ENCODE measurements at regions not wholly inside any gene's neighbourhood (a gene's known extent, or its start where the extent isn't known, plus 50 kb on each side); places are given as distances from the start of the nearest gene placed in this dataset.
A peak's percentile ranks its signal among the peaks of the same experiment; 100 is the strongest.
"Not testable (repeated sequence)": the region's sequence is repeated elsewhere in the genome, so short reads cannot be mapped to it uniquely, and the experiment has no call there.

- H3K4me1 ChIP-seq (ENCODE audit: insufficient read depth) = no peaks in the 10 kb centered on the region; the same call in 1 of the 2 replicates
- H3K27ac Mint-ChIP-seq = no peak overlapping the region
- ATAC-seq (peak; percentile 74), DNase-seq (ENCODE audit: low spot score) (peak; percentile 48)
- H3K36me3 Mint-ChIP-seq (ENCODE audit: low read depth) = no peaks in the 10 kb centered on the region; the same call in 2 of the 3 replicates
- H3K4me3 Mint-ChIP-seq = no peak overlapping the region
- H3K4me2 ChIP-seq = no peak overlapping the region
- no peaks in the 10 kb centered on the region for H3K36me3 ChIP-seq (ENCODE audit: insufficient read depth)
- H3K9me2 ChIP-seq (ENCODE audit: insufficient read depth) = no peaks in the 10 kb centered on the region
- no peaks in the 10 kb centered on the region for H3F3A ChIP-seq (replicated peaks; ENCODE audit: low read depth)
- no peaks in the 10 kb centered on the region for H4K20me1 ChIP-seq (replicated peaks; ENCODE audit: insufficient read depth)
- no peaks in the 10 kb centered on the region for H3K27me3 ChIP-seq (ENCODE audit: insufficient read depth)
- TF ChIP-seq ZNF462 (CRISPR knock-in tag; IDR thresholded peaks at IDR 0.05) = no peak
- no peak for TF ChIP-seq STAT1 (IDR thresholded peaks at IDR 0.05; ENCODE audit: unreplicated experiment)
- no peak for TF ChIP-seq CREB1 (CRISPR knock-in tag; IDR thresholded peaks at IDR 0.05; ENCODE audit: low read depth)
- no peak for TF ChIP-seq EZH2 (IDR thresholded peaks at IDR 0.05; ENCODE audit: low read depth, unreplicated experiment)
- no peak for TF ChIP-seq REST (IDR thresholded peaks at IDR 0.05; ENCODE audit: unreplicated experiment)
- peaks cover 2% of the 10 kb centered on the region; the same call in 2 of the 3 replicates for H3K4me1 Mint-ChIP-seq
- no peaks in the 10 kb centered on the region for H3K27me3 Mint-ChIP-seq (ENCODE audit: insufficient read depth, low read depth, poor library complexity)
- no peaks in the 10 kb centered on the region for H3K79me2 ChIP-seq (replicated peaks; ENCODE audit: insufficient read depth)
- H3K4me3 ChIP-seq = no peak overlapping the region
- peak overlapping the region; percentile 92 for H2AFZ ChIP-seq
- H3K27ac ChIP-seq (ENCODE audit: low read depth) = no peak overlapping the region
- H3K9me3 Mint-ChIP-seq = no peaks in the 10 kb centered on the region; the same call in 2 of the 3 replicates
These were observed 151.1 kb upstream of the APC start for GRCh38 chr5:112586596-112587062.

GRCh38 chr5:112590858-112591257, 146.8 kb upstream of the APC start:
- H3K4me3 ChIP-seq; H3K4me1 Mint-ChIP-seq; H3K36me3 Mint-ChIP-seq (ENCODE audit: low read depth); H3K9me2 ChIP-seq (ENCODE audit: insufficient read depth); H3K4me3 Mint-ChIP-seq; H3K27ac ChIP-seq (ENCODE audit: low read depth); H2AFZ ChIP-seq; ATAC-seq; H3K4me2 ChIP-seq; H3K4me1 ChIP-seq (ENCODE audit: insufficient read depth); DNase-seq (ENCODE audit: low spot score); H3K27ac Mint-ChIP-seq; H3F3A ChIP-seq (replicated peaks; ENCODE audit: low read depth); H3K27me3 ChIP-seq (ENCODE audit: insufficient read depth); H3K79me2 ChIP-seq (replicated peaks; ENCODE audit: insufficient read depth); H3K36me3 ChIP-seq (ENCODE audit: insufficient read depth); H3K9me3 Mint-ChIP-seq; H3K27me3 Mint-ChIP-seq (ENCODE audit: insufficient read depth, low read depth, poor library complexity); H4K20me1 ChIP-seq (replicated peaks; ENCODE audit: insufficient read depth): not testable (repeated sequence)

All from GM23338 (cell line).